Psoas muscle (tissue), 7 donors: ENCODE measurements at regions not wholly inside any gene's neighbourhood (a gene's known extent, or its start where the extent isn't known, plus 50 kb on each side); places are given as distances from the start of the nearest gene placed in this dataset.
"Not testable (repeated sequence)": the region's sequence is repeated elsewhere in the genome, so short reads cannot be mapped to it uniquely, and the experiment has no call there.

Experiments used
- ATAC-seq, 4 donors: fragments of 200-7000 bp; cut with Tn5 transposase; one replicate each; pipeline ENCODE4 v1.9.1; 2020; ENCODE audit warnings: moderate library complexity in 3 of 4, mild to moderate bottlenecking in 2 of 4
- DNase-seq, 2 donors: peaks; one replicate each; pipeline ENCODE4 v3.0.0-alpha.2; 2020
- H3K27ac ChIP-seq: fragments of 200-600 bp; one replicate; pipeline ENCODE4 v1.8.0; 2022
- H3K27me3 ChIP-seq, 3 donors: fragments of 200-600 bp in 1 of 3; one replicate each; pipeline versions ENCODE4 v1.6.1 to v1.8.0; 2013 to 2022; ENCODE audit warnings: low read length in 2 of 3, mild to moderate bottlenecking in 2 of 3, moderate library complexity in 1 of 3; ENCODE audit not compliant: insufficient read depth in 3 of 3
- H3K36me3 ChIP-seq, 2 donors: fragments of 200-600 bp in 1 of 2; one replicate each; pipeline versions ENCODE4 v1.6.1 to v1.8.0; 2013 to 2022; ENCODE audit warnings: low read depth in 1 of 2, mild to moderate bottlenecking in 1 of 2, moderate library complexity in 1 of 2; ENCODE audit not compliant: insufficient read depth in 1 of 2
- H3K4me1 ChIP-seq: fragments of 200-600 bp; one replicate; pipeline ENCODE4 v1.8.0; 2022
- H3K4me3 ChIP-seq: fragments of 200-600 bp; one replicate; pipeline ENCODE4 v1.8.0; 2022; ENCODE audit warnings: mild to moderate bottlenecking
- H3K9me3 ChIP-seq: fragments of 200-600 bp; one replicate; pipeline ENCODE4 v1.8.0; 2022
- WGBS, 3 donors: extraction: QIAGEN DNeasy Blood & Tissue Kit; methylation state at CpG; one replicate each; pipeline versions ENCODE4 v1.1.6 to v1.1.7; 2013; 5-methylcytosine and 5-hydroxymethylcytosine counted together
- intact Hi-C, 2 donors: fragments of 100-400 bp; cut with DNase I; formaldehyde crosslinking; loops; one replicate each; pipeline versions ENCODE4 v1.11.0 to v1.14.2; 2022
- donor health status: healthy with polysubstance abuse.
- donor health status: DM: no; HTN: no; CAD: no; lungs with moderate emphysema.
- donor health status: Bipolar disorder and iron deficiency.
- donor health status: healthy.
- donor health status: DM: yes; HTN: yes; CAD: no.
- donor health status: DM: no; HTN: no; CAD: no.
- donor health status: DM: yes; HTN: yes; CAD: no.

- H3K4me3 ChIP-seq, H3K9me3 ChIP-seq, DNase-seq, H3K4me1 ChIP-seq, H3K36me3 ChIP-seq, H3K27ac ChIP-seq, H3K27me3 ChIP-seq, intact Hi-C loops, ATAC-seq: not testable (repeated sequence)
- WGBS, 3 donors: 43 to 100% (median 87%) methylated on average over 2 of the region's 2 CpGs
These were observed 430.1 kb upstream of the ZNG1F start for GRCh38 chr9:41619254-41619653.

- 73 to 100% (median 88%) methylated on average over 1 to 2 of the region's 4 CpGs for WGBS, 3 donors
- not testable (repeated sequence) for H3K27me3 ChIP-seq
These were observed 417.9 kb upstream of the ZNG1F start for GRCh38 chr9:41606961-41607547.

GRCh38 chr9:41565572-41565971 is 376.5 kb upstream of the ZNG1F start:
- H3K27me3 ChIP-seq, DNase-seq, H3K9me3 ChIP-seq, H3K4me1 ChIP-seq, ATAC-seq, intact Hi-C loops, H3K27ac ChIP-seq, H3K36me3 ChIP-seq, H3K4me3 ChIP-seq: not testable (repeated sequence)
- 3 to 8% (median 4%) methylated on average over 1 of the region's 1 CpG for WGBS, 3 donors

More at GRCh38 chr9:41606961-41607547, 417.9 kb upstream of the ZNG1F start:
- H3K36me3 ChIP-seq, H3K27ac ChIP-seq, H3K4me1 ChIP-seq, H3K4me3 ChIP-seq, ATAC-seq, intact Hi-C loops, DNase-seq, H3K9me3 ChIP-seq: not testable (repeated sequence)
